NT2/D1 (cell line): ENCODE measurements at regions not wholly inside any gene's neighbourhood (a gene's known extent, or its start where the extent isn't known, plus 50 kb on each side); places are given as distances from the start of the nearest gene placed in this dataset.

Experiments used
- SUZ12 ChIP-seq: IDR thresholded peaks from 2 replicates; pipeline ENCODE4 v1.6.1; 2011; ENCODE audit not compliant: insufficient read length, insufficient read depth; ENCODE audit errors: extremely low read depth
- ZNF274 ChIP-seq: IDR thresholded peaks from 2 replicates; pipeline ENCODE4 v1.6.1; 2011; ENCODE audit warnings: mild to moderate bottlenecking, low read depth, low read length

- TF ChIP-seq ZNF274 (no peak), SUZ12 (no peak)
Observed at GRCh38 chr17:6208608-6209180, 138.5 kb downstream of the WSCD1 start.
